Common myeloid progenitor, CD34-positive (primary cell): ENCODE measurements at regions not wholly inside any gene's neighbourhood (a gene's known extent, or its start where the extent isn't known, plus 50 kb on each side); places are given as distances from the start of the nearest gene placed in this dataset.
"Not testable (repeated sequence)": the region's sequence is repeated elsewhere in the genome, so short reads cannot be mapped to it uniquely, and the experiment has no call there.

Experiments used
- CTCF ChIA-PET: fragments of 350-600 bp; sonication (Branson Sonifier 250); formaldehyde crosslinking; loops from one replicate; lab custom pipeline; 2021; ENCODE audit warnings: antibody characterized with exemption; lab: Charles Lee
- POLR2A ChIA-PET: fragments of 350-600 bp; sonication (Branson Sonifier 250); formaldehyde crosslinking; loops from one replicate; lab custom pipeline; 2021; ENCODE audit warnings: antibody characterized with exemption; lab: Charles Lee
- DNase-seq, 3 donors: peaks; one replicate each; pipeline versions ENCODE4 v3.0.0 to v3.0.0-alpha.2; 2013
- H3K27ac ChIP-seq, 2 experiments: 1 replicate in 1 of 2; 2 replicates in 1 of 2; pipeline ENCODE4 v1.7.0; 2013; ENCODE audit warnings: inconsistent platforms in 2 of 2, low read length in 2 of 2, mild to moderate bottlenecking in 2 of 2, low read depth in 1 of 2, moderate library complexity in 1 of 2; ENCODE audit not compliant: severe bottlenecking in 2 of 2, insufficient read depth in 1 of 2, poor library complexity in 1 of 2
- H3K27me3 ChIP-seq, 5 experiments: replicated peaks in 2 of 5; 1 replicate in 3 of 5; 2 replicates in 2 of 5; pipeline versions ENCODE4 v1.6.1 to v1.7.0; 2013; ENCODE audit warnings: low read length in 4 of 5, mild to moderate bottlenecking in 2 of 5, moderate library complexity in 2 of 5, inconsistent platforms in 1 of 5; ENCODE audit not compliant: insufficient read depth in 5 of 5, control insufficient read depth in 4 of 5
- H3K36me3 ChIP-seq, 4 experiments: 1 replicate in 2 of 4; 2 replicates in 2 of 4; pipeline versions ENCODE4 v1.6.1 to v1.7.0; 2013; ENCODE audit warnings: low read length in 3 of 4, control low read depth in 1 of 4, mild to moderate bottlenecking in 1 of 4; ENCODE audit not compliant: control insufficient read depth in 4 of 4, insufficient read depth in 4 of 4
- H3K4me1 ChIP-seq, 4 experiments: 1 replicate in 3 of 4; 2 replicates in 1 of 4; pipeline versions ENCODE4 v1.6.1 to v1.7.1; 2013; ENCODE audit warnings: low read length in 3 of 4, mild to moderate bottlenecking in 3 of 4, control low read depth in 1 of 4, inconsistent platforms in 1 of 4, moderate library complexity in 1 of 4; ENCODE audit not compliant: control insufficient read depth in 4 of 4, insufficient read depth in 4 of 4; ENCODE audit errors: control extremely low read depth in 1 of 4
- H3K4me3 ChIP-seq, 7 experiments: 1 replicate in 4 of 7; 2 replicates in 3 of 7; pipeline versions ENCODE4 v1.5.1 to v1.7.0; 2013; ENCODE audit warnings: mild to moderate bottlenecking in 7 of 7, low read length in 6 of 7, moderate library complexity in 6 of 7, inconsistent platforms in 2 of 7, low read depth in 2 of 7, control low read depth in 1 of 7; ENCODE audit not compliant: insufficient read depth in 4 of 7, control insufficient read depth in 1 of 7; ENCODE audit errors: extremely low read depth in 1 of 7
- H3K9me3 ChIP-seq, 5 experiments: 1 replicate in 4 of 5; 2 replicates in 1 of 5; pipeline versions ENCODE4 v1.6.1 to v1.7.1; 2013; ENCODE audit warnings: low read length in 4 of 5, mild to moderate bottlenecking in 2 of 5, inconsistent platforms in 1 of 5, low read depth in 1 of 5, moderate library complexity in 1 of 5; ENCODE audit not compliant: control insufficient read depth in 4 of 5, insufficient read depth in 2 of 5; ENCODE audit errors: control extremely low read depth in 1 of 5
- WGBS: methylation state at CpG from one replicate; pipeline ENCODE4 v1.1.5; 2013; ENCODE audit not compliant: insufficient coverage; 5-methylcytosine and 5-hydroxymethylcytosine counted together

- Histone ChIP-seq H3K9me3 (peaks cover 1 to 18% (median 3%) of the 10 kb centered on the region in 5 experiments), H3K27me3 (no peaks in the 10 kb centered on the region), H3K4me1 (no peaks in the 10 kb centered on the region), H3K4me3 (no peak overlapping the region), H3K27ac (no peak overlapping the region), H3K36me3 (no peaks in the 10 kb centered on the region)
- ChIA-PET CTCF (no interaction called here), POLR2A (no interaction called here)
- no CpG with 5 or more reads among the region's 1 CpG for WGBS
- no peak for DNase-seq
Observed at GRCh38 chr7:64469673-64470072, 93.2 kb downstream of the ZNF680 start.

- POLR2A ChIA-PET: no interaction called here
- no peaks in the 10 kb centered on the region for H3K27me3 ChIP-seq
- H3K36me3 ChIP-seq: no peaks in the 10 kb centered on the region
- H3K9me3 ChIP-seq: peaks cover 1 to 20% (median 6%) of the 10 kb centered on the region in 5 experiments
- no peak overlapping the region for H3K4me3 ChIP-seq
- DNase-seq: no peak
- CTCF ChIA-PET: no interaction called here
- 100% methylated on average over 1 of the region's 1 CpG for WGBS
- H3K4me1 ChIP-seq: peaks cover 0 to 2% (median 0%) of the 10 kb centered on the region in 4 experiments
- no peak overlapping the region for H3K27ac ChIP-seq
Observed at GRCh38 chr7:64465551-64465950, 97.3 kb downstream of the ZNF680 start.

DNA sequence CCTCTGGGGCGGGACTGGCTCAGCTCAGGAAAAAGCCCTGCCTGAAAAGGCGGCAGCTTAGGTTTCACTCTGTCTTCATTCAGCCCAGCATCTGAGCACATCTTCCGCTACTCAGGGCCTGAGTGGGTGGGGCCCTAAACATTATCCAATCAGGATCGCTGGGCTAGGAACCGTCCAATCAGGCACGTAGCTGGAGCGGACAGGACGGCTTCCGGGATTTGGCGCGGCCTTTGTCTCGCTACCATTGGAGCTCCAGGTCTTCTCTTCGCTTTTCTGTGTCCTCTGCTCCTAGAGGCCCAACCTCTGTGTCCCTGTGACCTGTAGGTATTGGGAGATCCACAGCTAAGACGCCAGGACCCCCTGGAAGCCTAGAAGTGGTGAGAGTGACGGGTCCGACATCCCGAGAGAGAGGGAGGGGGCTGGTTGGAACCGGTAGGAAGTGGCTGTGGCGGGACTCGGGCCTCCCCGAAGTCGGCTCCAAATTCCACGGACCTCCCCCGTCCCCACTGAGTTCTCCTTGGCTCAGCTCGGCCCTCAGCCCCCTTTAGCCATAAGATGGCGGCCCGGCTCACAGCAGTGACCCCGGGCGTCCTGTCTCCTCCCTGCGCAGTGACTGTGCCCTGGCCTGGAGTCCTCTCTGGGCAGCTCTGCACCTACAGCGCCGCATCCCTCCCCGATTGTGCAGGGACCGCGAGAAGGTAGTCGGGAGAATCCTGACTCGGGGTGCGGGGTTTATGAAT, 99.1 kb downstream of the ZNF680 start:
- peaks cover 1 to 17% (median 6%) of the 10 kb centered on the region in 5 experiments for H3K9me3 ChIP-seq
- CTCF ChIA-PET: interaction anchor here (1.2 kb wide), 1 partner anchor 10 kb away, joined by 3 read pairs; no protein-coding TSS in a partner anchor
- WGBS: 21% methylated on average over 22 of the region's 38 CpGs
- POLR2A ChIA-PET: interaction anchor here (1.0 kb wide), 1 partner anchor 150 kb away, joined by 4 read pairs; the partner anchor contains the start of gene ZNF736
- H3K4me1 ChIP-seq: peaks cover 0 to 2% (median 0%) of the 10 kb centered on the region in 4 experiments
- H3K4me3 ChIP-seq: peak overlapping the region; percentile 28 to 78 (median 39)
- H3K36me3 ChIP-seq: no peaks in the 10 kb centered on the region
- no peaks in the 10 kb centered on the region for H3K27me3 ChIP-seq
- peak overlapping the region; percentile 58 to 61 for H3K27ac ChIP-seq
- DNase-seq: peak; percentile 61 to 96 (median 93)

DNA sequence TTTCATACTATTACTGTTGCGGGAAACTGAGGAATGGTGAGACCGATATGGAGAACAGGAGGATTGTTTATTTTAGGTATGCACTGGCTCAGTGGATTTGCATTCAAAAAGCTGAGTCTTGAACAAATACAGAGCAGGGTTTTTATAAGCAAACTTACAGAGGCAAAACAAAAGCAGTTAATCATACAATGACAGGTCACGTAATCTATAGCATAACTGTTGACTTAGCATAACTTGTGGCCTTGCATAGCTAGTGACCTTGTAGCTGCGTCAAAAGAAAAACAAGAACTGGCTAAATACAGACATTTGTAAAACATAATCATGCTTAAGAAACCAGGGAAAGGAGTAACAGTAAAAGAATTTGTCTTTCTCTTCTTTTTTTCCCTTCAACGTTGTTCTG, 103.0 kb downstream of the ZNF680 start:
- H3K4me1 ChIP-seq, H3K27ac ChIP-seq, DNase-seq, H3K27me3 ChIP-seq, H3K9me3 ChIP-seq, POLR2A ChIA-PET, H3K36me3 ChIP-seq, CTCF ChIA-PET, H3K4me3 ChIP-seq: not testable (repeated sequence)
- WGBS: 71% methylated on average over 3 of the region's 5 CpGs

DNA sequence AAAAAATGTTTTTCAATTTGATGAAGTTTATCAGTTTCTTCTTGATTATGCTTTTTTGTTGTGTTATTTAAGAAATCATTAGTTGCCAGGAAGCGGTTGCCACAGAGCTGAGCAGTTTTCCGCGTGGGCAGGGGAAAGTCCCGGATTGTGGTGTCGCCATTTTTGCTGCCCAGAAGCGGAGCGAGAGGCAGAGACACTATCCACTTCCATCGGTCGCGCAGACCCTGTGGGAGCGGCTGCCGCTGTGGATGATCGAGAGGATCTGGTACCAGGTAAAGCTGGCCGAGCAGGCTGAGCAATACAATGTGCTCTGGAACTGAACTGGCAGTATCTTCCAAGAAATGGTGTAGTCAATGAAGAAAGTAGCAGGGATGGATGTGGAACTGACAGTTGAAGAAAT, 119.8 kb downstream of the ZNF736 start:
- H3K27me3 ChIP-seq: no peaks in the 10 kb centered on the region
- ChIA-PET CTCF (no interaction called here), POLR2A (no interaction called here)
- H3K4me1 ChIP-seq: no peaks in the 10 kb centered on the region
- H3K9me3 ChIP-seq: peaks cover 0 to 13% (median 4%) of the 10 kb centered on the region in 5 experiments
- 87% methylated on average over 14 of the region's 14 CpGs for WGBS
- no peak overlapping the region for H3K4me3 ChIP-seq
- H3K27ac ChIP-seq: no peak overlapping the region
- no peaks in the 10 kb centered on the region for H3K36me3 ChIP-seq
- no peak for DNase-seq

GRCh38 chr7:64431838-64432237, 118.1 kb downstream of the ZNF736 start:
- POLR2A ChIA-PET: no interaction called here
- H3K36me3 ChIP-seq: no peaks in the 10 kb centered on the region
- no CpG with 5 or more reads among the region's 5 CpGs for WGBS

GRCh38 chr7:64429232-64429631, 115.5 kb downstream of the ZNF736 start:
- CTCF ChIA-PET: no interaction called here

More at GRCh38 chr7:64431838-64432237, 118.1 kb downstream of the ZNF736 start:
- no peaks in the 10 kb centered on the region for H3K27me3 ChIP-seq
- peaks cover 0 to 11% (median 4%) of the 10 kb centered on the region in 5 experiments for H3K9me3 ChIP-seq
- H3K4me1 ChIP-seq: no peaks in the 10 kb centered on the region
- CTCF ChIA-PET: no interaction called here
- H3K27ac ChIP-seq: no peak overlapping the region
- DNase-seq: no peak
- H3K4me3 ChIP-seq: no peak overlapping the region

More at GRCh38 chr7:64429232-64429631, 115.5 kb downstream of the ZNF736 start:
- POLR2A ChIA-PET: no interaction called here
- no peak overlapping the region for H3K4me3 ChIP-seq
- H3K27ac ChIP-seq: no peak overlapping the region
- H3K27me3 ChIP-seq: no peaks in the 10 kb centered on the region
- no peaks in the 10 kb centered on the region for H3K36me3 ChIP-seq
- DNase-seq: no peak
- peaks cover 0 to 11% (median 4%) of the 10 kb centered on the region in 5 experiments for H3K9me3 ChIP-seq
- H3K4me1 ChIP-seq: no peaks in the 10 kb centered on the region
- no CpG with 5 or more reads among the region's 1 CpG for whole genome bisulfite sequencing
